DMS114 treated with DMSO at 0.1 percent for 48 hours (cell line): ENCODE measurements at regions not wholly inside any gene's neighbourhood (a gene's known extent, or its start where the extent isn't known, plus 50 kb on each side); places are given as distances from the start of the nearest gene placed in this dataset.

Experiments used
- DNase-seq: peaks from one replicate; lab custom pipeline; 2025; ENCODE audit not compliant: unreplicated experiment; lab: John Stamatoyannopoulos, UW

DNA sequence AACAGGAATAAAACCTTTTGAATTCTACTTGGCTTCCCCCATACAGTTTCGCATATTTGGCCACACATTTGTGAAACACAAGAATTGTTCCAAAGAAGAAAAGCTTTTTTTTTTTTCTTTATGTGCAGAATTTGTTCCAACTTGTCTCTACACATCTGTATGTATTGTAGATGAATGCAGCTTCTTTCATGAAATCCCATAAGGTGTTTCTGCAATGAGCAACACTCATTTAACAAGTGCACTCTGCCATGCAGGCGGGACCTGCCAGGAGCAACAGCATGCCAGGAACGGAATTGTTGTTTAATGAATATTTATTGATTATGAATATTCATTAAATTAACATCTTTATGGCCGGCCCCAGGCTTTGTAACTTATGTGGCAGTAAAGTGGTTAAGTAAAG lies 1075.0 kb downstream of the TTLL7 start:
- DNase-seq: no peak

DNA sequence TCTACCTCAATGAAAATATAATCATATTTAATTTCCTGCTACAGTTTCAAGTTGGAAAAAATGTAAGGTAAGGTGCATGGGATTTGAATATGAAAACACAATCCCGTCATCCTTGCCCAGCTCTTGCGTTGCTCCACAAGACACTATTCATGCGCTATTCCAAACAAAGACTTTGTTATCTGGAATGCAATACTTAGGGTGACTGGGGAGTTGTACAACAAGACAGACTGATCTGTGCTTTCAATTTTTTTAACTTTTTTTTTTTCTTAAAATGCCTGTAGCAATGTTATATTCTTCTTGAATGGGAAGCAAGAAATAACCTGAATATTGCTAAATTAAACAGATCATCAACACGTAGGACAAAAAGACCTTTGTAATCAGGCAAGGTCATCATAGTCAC lies 1077.2 kb downstream of the TTLL7 start:
- no peak for DNase-seq

DNA sequence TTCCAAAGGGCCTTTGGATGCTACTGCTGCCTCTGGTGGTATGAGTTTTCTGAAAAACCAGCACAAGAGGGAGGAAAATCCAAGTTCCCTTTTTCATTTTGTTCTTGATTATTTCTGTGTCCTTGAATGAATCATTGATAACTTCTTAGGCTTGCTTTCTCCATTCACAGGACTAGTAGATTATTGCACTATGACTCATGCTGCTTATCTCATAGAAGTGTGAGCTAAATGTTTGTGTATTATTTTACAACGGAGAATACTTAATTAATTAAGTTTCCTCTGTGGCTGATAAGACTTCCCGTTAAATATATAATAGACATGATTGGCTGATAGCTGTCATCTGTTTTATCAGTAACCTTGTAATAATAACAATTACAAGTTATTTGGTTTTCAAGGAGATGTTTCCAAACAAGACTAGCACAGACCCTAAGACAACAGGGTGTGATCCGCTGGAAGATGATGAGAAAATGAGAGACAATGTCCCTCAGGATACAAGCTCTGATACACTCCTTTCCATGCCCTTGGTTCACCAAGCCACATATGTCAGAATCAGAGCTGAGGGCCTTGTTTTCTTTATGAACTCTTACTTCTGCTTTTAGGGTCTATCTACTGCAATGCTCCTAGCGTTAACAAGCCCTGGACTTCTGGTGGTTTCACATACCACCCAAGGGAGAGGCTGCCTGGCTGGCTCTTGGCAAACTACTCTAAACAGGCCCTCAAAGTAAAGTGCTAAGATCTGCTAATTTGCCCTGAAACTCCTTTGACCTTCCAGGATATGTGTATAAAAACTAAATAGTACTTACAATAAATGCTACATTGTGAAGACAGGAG lies 1078.3 kb downstream of the TTLL7 start:
- no peak for DNase-seq

DNA sequence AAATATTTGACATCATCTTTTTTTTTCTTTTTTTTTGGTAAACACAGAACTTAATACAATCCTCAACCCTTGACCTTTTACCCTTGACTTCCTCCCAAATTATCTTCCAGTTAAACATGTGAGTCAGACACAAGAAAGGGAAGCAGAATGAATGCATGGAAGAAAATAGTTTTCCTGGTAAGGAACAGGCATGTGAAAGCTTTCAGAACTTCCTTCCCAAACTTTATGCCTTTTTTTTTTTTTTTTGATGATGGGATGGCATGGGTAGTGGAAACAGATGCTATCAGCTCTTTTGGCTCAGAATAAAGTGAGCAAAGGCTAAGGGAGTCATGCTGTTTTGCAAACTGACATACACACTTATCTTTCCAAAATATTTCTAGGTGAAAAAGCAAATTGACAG lies 1079.1 kb downstream of the TTLL7 start:
- DNase-seq: no peak

DNA sequence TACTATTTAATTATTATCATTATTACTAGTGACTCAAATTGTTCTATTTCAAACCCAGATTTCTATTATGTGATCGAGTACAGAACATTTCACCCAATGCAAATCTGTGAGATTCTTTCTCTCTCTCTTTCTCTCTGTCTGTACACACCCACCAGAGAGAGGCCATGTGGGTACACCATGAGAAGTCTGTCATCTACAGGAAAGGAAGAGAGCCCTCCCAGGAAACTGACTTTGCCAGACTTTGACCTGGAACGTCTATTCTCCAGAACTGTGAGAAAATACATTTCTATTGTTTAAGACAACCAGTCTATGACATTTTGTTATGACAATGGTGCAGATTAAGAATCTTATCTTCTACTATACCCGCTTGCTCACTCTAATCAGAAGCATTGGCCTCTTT lies 1091.6 kb downstream of the TTLL7 start:
- DNase-seq: no peak

DNA sequence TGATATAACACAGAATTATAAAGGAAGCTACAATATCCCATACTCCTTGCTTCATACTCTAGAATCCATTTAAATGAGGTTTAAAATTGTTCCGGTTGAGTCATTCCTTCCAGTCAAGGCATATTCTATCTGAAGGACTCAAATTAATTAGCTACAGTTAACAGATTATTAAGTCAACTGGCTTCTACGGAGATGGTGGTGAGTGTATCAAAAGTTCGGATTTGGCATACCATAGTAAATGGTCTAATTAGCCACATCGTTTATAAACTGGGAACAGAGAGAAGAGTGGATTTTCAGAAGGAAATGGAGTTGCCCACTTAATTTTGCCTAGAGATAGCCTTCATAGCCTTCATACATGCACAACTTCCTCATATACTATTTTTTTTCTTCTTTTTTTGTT lies 1095.3 kb downstream of the TTLL7 start:
- DNase-seq: no peak

DNA sequence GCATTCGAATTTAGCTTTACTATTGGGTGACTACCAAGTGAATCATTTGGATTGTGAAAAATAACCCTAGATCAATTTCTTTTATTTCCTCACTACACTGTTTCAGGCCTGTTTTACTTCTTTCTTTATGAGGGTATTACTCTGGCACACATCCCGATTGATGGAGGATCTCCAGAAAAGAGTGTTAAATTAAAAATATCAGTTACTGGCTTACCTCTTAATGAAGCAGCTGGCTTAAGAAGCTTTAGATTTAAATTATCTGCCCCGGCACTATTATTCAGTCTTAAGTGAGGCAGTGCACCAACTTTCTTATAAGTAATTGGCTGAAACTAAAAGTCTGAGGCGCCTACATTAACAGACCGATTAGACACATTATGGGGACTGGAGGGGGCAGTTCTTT lies 1097.4 kb downstream of the TTLL7 start:
- no peak for DNase-seq

DNA sequence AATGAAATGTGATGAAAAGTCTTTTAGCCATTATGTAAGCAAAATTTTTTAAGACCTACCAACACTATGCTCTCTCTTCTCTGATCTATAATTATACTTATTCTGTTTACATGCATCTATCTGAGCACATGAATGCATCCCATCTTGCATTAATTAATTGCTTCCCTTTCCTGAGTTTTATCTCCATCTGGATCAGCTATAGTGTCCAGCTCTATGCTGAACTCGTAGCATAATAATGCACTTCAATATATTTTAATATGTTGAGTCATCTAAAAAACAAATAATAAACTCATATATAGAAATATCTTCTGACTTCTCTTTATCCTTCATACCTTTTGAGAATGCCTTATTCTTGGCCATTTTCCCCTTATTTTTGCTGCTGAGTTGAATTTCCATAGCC lies 1097.8 kb downstream of the TTLL7 start:
- no peak for DNase-seq

DNA sequence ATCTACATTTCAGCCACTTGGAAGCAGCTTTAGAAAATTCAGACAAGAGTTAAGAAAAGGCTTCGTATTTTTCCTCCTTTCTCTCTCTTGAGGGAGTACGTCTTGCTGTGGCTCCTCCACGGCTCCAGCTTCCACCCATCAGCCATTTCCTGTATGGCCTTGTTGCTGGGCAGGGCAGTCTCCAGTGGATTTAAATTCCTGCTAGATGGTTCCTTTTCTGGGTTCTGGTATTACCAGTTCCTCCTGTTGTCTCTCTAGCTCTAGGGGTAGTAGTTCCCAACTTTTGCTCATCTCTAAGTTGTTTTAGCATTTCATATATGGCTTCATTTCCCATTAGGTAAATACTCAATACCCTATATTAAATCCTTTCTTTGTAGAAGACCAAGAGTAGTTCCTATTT lies 1098.3 kb downstream of the ADGRL2 start:
- DNase-seq: no peak

DNA sequence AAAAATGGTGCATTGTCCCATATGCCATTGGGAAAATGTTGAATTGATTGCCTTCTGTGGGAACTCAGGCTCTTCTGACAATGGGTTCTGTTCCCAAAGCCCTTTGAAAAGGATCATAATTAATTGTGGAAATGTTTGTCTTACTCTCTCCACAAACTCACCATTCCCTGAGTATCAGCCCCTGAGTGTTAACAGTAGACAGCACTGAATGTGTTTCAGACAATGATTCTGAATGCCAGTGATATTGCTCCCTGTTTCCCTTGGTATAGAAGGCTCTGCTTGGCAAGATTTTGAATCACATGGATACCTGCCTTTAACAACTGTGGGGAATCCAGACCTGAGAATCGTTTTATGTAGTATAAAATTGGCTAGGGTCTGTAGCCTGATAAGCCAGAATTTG lies 1096.8 kb downstream of the ADGRL2 start:
- no peak for DNase-seq

DNA sequence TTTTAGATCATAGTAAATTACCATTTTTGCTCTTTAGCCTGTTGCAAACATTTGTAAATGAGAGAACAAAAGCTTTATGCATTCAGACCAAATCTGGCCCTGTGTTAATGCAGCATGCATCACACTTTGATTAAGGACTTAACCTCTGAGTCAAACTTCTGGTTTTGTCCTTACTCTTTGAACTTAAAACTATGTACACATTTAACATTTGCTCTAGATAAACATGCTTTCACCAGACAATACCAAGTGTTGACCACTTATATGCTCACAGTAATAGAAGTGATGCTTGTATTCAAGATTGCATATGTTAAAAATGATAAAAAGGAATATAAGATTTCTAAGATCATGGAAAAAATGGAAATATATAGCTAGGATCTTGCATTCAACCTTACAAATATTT lies 1095.3 kb downstream of the ADGRL2 start:
- DNase-seq: no peak

DNA sequence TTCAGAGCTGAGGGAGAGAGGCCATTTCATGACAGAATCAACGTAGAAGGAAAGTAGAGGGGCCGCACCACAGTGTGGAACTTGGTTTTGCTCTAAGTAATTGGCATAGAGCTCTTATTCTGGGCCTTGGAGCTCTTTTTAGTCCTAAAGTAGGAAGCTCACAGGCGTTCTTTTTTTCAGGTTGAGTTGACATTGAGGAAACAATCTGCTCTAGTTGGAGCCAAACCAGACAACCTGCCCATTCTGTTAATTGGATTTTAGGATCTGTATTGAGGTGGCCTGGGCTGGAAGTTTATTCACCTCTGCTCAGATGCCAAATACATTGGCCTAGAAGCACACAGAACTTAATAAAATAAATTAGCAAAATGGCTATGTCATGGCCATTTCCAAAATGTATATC lies 1093.9 kb downstream of the ADGRL2 start:
- DNase-seq: no peak

DNA sequence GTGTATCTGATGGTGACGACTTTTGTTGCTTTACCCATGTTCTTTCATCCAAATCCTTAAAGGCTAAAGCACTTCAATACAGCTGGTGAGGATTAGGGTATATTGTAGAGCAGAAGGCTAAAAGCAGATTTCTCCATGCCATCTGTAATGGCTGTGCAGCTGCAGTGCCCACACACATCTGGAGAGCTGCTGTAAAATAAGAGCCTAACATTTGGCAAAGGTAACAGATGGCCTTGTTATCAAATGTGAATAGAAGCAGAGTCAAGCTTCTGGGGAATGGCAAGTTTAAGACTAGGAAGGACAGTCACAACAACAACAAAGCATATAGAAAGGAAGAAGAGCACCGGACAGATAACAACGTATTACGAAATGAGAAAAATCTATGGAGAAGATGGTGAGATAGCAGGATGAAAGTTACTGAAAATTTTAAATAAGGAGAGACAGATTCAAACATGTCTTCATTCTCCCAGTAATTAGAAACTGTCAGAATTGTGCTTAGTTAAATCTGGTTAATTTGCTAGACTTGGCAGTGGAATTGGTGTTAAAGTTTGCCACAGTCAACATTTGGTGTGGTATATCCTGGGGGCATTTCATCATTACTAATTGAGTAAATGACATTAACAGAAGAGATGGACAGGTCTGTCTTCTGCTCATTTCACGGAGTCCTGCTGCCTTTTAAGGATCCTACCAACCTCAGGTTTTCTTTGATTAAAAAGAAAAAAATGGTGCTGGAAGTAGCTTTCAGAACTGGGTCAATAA lies 1093.2 kb downstream of the ADGRL2 start:
- no peak for DNase-seq

DNA sequence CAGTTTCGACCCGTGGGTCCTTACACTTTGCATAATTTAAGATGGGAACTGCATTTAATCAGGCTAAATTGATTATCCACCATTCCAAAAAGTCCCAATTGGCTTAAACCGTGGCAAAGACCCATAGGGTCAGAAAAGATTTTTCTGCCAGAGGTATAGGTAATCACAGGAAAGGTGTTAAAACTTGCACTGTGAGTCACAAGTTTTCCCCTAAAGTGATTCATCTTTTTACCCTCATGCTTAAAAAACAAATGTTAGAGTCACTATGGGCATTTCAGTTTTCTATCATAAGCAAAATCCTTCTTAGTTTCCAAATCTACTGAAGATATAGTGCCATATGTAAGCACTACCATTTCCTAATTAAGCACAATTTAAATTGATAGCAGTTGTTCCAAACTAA lies 1079.8 kb downstream of the ADGRL2 start:
- DNase-seq: no peak

DNA sequence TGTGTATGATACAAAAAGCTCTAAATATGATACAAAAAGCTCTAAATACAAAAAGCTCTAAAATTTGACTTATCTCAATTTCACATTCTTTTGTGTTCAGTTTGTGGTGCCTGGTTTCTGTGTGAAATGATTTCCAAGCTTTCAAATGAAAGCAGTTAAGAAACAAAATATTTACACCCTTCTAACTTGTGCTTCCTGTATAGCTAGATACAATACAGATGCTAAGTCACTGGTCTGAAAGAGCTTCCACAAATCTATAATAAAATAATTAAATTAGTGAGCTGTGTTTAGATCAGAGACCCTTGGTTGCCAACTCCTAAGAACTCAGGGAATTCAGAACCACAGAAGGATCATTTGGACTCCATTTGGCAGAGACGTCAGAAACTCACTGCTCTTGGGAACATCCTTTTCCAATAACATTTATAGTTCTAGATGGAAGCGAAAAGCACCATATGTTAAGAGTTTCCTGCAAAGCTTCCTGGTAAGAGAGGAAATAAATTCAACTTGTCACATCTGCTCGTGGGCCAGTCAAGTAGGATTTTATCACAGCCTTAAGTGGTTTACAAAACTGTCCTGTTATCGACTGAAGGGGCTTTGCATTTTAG lies 1079.1 kb downstream of the ADGRL2 start:
- no peak for DNase-seq

DNA sequence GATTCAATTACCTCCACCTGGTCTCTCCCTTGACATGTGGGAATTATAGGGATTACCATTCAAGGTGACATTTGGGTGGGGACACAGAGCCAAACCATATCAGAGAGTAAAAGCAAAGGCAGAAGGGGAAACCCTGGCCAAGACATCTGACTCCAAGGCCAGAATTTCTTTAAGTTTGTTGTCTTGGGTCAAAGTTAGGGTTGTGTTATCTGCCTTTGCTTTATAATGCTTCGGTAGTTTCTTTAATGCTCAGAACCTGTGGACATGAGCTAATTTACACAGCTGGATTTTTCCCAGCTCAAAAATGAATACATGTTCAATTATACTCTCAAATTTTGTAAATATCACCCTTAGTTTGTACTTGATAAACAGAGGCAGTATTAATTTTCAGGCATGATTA lies 1074.4 kb downstream of the ADGRL2 start:
- DNase-seq: no peak

DNA sequence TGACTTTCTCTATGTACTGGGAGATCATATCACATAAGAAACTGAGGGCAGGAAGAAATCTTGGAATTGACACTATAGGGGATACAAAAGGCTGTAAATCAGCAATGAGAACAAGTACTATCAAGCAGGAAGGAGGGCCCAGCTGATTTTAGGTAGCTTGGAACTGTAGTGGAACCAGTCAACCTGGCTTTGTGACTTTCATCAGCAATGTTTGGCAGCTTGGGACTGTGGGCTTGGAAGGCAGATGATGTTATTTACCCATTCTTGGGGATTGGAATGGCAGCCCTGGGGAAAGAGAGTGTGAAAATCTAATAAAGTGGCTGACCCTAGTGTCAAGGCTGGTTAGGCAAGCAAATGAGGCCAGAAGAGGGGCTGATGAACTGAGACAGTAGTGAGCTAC lies 1073.3 kb downstream of the ADGRL2 start:
- DNase-seq: no peak

DNA sequence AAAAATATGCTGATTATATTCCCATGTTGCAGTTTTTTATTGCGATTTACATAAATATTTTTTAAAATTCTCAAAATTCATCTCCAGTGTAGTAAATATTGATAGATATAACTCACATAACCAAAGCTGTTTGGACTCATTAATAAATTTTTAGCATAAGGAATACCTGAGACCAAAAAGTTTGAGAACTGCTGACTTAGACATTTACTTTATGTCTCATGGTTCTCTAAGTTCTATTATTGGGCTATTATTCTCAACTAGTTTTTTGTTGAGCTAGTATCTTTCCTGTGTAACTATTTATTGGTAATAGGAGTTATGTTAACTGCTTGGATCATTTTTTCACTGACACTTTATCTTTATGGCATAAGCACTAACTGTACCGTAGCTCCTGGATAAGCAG lies 1069.6 kb downstream of the ADGRL2 start:
- no peak for DNase-seq

DNA sequence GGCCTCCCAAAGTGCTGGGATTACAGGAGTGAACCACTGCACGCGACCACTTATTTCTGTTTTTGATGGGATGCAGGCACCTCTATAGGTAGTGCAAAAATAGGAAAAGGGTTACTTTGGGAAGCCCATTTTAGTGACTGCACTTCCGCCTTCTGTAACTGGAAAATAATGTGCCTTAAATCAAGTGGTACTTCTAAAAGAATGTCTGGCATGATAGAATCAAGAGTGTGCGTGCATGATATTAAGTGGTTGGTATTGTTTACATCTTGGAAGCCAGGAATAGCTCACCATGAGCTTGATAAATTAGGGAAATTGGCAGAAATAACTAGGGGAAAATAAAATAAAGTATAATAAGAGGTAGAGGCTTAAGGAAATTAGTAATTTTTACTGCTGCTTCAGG lies 1067.0 kb downstream of the ADGRL2 start:
- no peak for DNase-seq

DNA sequence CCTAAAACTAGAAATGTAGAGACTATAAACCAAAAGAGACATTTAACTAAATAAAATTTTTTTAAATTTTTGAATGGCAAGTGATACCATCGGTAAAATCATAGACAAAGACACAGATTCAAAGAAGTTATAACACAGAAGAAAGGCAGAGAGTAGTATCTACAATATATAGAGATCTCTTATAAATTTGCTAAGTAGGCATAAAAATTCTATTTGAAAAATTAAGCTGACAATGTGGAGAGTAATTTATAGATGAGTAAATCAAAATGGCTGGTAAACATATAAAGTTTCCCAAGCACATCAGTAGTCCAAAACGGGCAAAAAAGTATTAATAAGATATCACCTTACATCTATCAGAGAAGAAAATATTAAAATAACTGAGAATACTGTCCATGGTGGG lies 1061.0 kb downstream of the ADGRL2 start:
- DNase-seq: no peak

DNA sequence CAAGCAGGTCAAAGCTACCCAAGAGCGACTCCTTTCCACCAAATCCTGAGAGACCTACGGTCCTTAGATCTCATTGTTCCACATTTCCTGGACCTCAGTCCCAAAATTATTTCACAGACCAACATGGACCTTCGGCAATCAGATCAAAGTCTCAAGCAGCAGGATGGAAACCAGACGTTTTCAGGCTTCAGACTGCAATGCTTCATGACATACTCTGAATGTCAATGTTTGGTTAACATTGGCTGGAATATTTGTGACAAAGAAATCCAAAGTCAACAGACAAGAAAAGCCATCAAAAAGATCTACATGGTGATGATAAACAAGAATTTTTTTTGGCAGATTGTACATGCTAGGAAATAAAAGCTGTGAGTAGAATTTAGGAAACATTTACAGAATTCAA lies 1057.3 kb downstream of the ADGRL2 start:
- no peak for DNase-seq

DNA sequence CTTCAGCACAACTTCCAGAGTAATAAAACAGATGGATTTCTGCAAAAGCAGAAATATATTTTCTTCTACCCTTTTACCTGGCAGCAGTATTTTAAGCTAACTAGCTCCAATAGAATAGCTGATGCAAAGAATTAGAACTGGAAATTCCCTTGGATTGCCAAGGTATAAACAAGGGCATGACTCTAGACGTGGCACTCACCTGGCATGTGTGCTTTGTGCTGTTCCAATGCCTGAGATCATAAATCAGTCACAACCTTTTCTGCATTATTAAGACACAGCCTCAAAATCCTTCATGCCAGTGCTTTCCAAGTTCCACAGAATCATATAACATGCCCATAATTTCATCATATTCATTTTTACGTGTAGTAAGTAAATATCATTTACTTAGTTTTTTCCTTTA lies 1048.7 kb downstream of the ADGRL2 start:
- DNase-seq: no peak
